Esophagus muscularis mucosa (tissue), 3 donors: ENCODE measurements at regions not wholly inside any gene's neighbourhood (a gene's known extent, or its start where the extent isn't known, plus 50 kb on each side); places are given as distances from the start of the nearest gene placed in this dataset.

Source experiments
- POLR2AphosphoS5 ChIP-seq, 2 donors: sonication (generic); formaldehyde crosslinking; IDR thresholded peaks; one replicate each; pipeline ENCODE4 v1.6.1; 2017; ENCODE audit warnings: antibody characterized with exemption in 2 of 2
- TF ChIP-seq, protein P1 (sequence below), 3 experiments: fragments of 200-600 bp in 2 of 3; fragments of 450-650 bp in 1 of 3; sonication (generic) in 2 of 3; IDR thresholded peaks; one replicate each; pipeline ENCODE4 v1.5.1; 2017 to 2019; ENCODE audit warnings: antibody characterized with exemption in 3 of 3, mild to moderate bottlenecking in 2 of 3, moderate library complexity in 1 of 3

DNA sequence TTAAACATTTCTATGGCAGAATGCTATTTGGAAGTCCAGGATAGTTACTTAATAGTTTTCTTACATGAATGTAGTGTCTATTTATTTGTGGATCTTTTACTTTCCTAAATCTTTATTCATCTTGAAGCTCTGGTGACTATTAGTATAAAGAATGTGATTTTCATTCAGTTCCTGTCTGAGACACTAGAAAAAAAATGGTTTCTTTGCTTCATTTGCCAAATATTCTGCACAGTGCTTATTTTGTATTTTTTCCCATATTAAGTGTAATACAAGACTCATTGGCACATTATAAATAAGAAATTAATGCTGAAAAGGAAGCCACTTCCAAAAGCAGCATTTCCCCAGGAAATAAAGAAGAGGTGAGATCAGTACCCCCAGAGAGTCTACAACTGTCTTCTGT is 109.8 kb downstream of the POSTN start:
- TF ChIP-seq, protein P1, sequence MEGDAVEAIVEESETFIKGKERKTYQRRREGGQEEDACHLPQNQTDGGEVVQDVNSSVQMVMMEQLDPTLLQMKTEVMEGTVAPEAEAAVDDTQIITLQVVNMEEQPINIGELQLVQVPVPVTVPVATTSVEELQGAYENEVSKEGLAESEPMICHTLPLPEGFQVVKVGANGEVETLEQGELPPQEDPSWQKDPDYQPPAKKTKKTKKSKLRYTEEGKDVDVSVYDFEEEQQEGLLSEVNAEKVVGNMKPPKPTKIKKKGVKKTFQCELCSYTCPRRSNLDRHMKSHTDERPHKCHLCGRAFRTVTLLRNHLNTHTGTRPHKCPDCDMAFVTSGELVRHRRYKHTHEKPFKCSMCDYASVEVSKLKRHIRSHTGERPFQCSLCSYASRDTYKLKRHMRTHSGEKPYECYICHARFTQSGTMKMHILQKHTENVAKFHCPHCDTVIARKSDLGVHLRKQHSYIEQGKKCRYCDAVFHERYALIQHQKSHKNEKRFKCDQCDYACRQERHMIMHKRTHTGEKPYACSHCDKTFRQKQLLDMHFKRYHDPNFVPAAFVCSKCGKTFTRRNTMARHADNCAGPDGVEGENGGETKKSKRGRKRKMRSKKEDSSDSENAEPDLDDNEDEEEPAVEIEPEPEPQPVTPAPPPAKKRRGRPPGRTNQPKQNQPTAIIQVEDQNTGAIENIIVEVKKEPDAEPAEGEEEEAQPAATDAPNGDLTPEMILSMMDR (IDR thresholded peaks at IDR 0.05), result no peak
- no peak for TF ChIP-seq POLR2AphosphoS5 (IDR thresholded peaks at IDR 0.05)
